ENCODE measurements at regions not wholly inside any gene's neighbourhood (a gene's known extent, or its start where the extent isn't known, plus 50 kb on each side); places are given as distances from the start of the nearest gene placed in this dataset.
"Not testable (repeated sequence)": the region's sequence is repeated elsewhere in the genome, so short reads cannot be mapped to it uniquely, and the experiment has no call there.

GRCh38 chr1:37197411-37197810 is 163.1 kb upstream of the GRIK3 start:
- no peaks in the 10 kb centered on the region for H4K20me1 ChIP-seq (ENCODE audit: insufficient read depth)

GRCh38 chr1:37214305-37214704 is 180.0 kb upstream of the GRIK3 start:
- H3K27ac ChIP-seq (ENCODE audit: low read depth in 2 of 2, low read length in 1 of 2); H3K4me3 ChIP-seq (ENCODE audit: low read depth in 2 of 2, low read length in 1 of 2); H3K79me2 ChIP-seq (ENCODE audit: insufficient read depth); H4K20me1 ChIP-seq (ENCODE audit: insufficient read depth); H3K9me2 ChIP-seq; CTCF ChIA-PET; H3K36me3 ChIP-seq (replicated peaks in 1 of 2; ENCODE audit: control insufficient read depth in 1 of 2, insufficient read depth in 2 of 2, low read length in 1 of 2); H3K27me3 ChIP-seq (ENCODE audit: insufficient read depth); POLR2A ChIA-PET; H3K9me3 ChIP-seq; H3K9ac ChIP-seq; H3K4me2 ChIP-seq; H2AFZ ChIP-seq (ENCODE audit: low read depth); H3K4me1 ChIP-seq (ENCODE audit: control insufficient read depth in 1 of 2, insufficient read depth in 2 of 2, low read depth in 1 of 2, low read length in 1 of 2); DNase-seq; H3F3A ChIP-seq (replicated peaks; ENCODE audit: insufficient read depth): not testable (repeated sequence)
- WGBS (ENCODE audit: low lambda C conversion rate): 20% methylated on average over 5 of the region's 5 CpGs

More at GRCh38 chr1:37197411-37197810, 163.1 kb upstream of the GRIK3 start:
- TF ChIP-seq MAX (IDR thresholded peaks at IDR 0.05; ENCODE audit: low read depth) (no peak), TAF1 (IDR thresholded peaks at IDR 0.05; ENCODE audit: borderline replicate concordance, low read depth, low read length) (no peak), PBX3 (IDR thresholded peaks at IDR 0.05) (no peak), FOXJ3 (CRISPR knock-in tag; IDR thresholded peaks at IDR 0.05) (no peak), SMC3 (IDR thresholded peaks at IDR 0.05; ENCODE audit: low read depth, low read length) (no peak), CHD2 (IDR thresholded peaks at IDR 0.05; ENCODE audit: low read length, partially characterized antibody) (no peak), ELF1 (IDR thresholded peaks at IDR 0.05) (no peak), MXI1 (IDR thresholded peaks at IDR 0.05; ENCODE audit: low read depth, low read length) (no peak), TEAD4 (IDR thresholded peaks at IDR 0.05; ENCODE audit: borderline replicate concordance, insufficient read depth) (no peak), SIN3A (IDR thresholded peaks at IDR 0.05; ENCODE audit: borderline replicate concordance, low read depth, low read length) (no peak), EZH2phosphoT487 (IDR thresholded peaks at IDR 0.05; ENCODE audit: borderline replicate concordance, low read depth) (no peak), JUND (IDR thresholded peaks at IDR 0.05) (no peak), ZBTB33 (IDR thresholded peaks at IDR 0.05; ENCODE audit: borderline replicate concordance, low read depth) (no peak), RXRA (IDR thresholded peaks at IDR 0.05; ENCODE audit: borderline replicate concordance, low read depth) (no peak), USF1 (IDR thresholded peaks at IDR 0.05; ENCODE audit: borderline replicate concordance, low read depth) (no peak), EP300 (IDR thresholded peaks at IDR 0.05; ENCODE audit: borderline replicate concordance in 1 of 2, low read depth in 1 of 2, low read length in 1 of 2) (no peak), FOXM1 (IDR thresholded peaks at IDR 0.05; ENCODE audit: low read depth) (no peak)
- H3K79me2 ChIP-seq (ENCODE audit: insufficient read depth): no peaks in the 10 kb centered on the region
- WGBS (ENCODE audit: low lambda C conversion rate): 6% methylated on average over 3 of the region's 3 CpGs
- H3K4me2 ChIP-seq: no peak overlapping the region
- no peak overlapping the region for H3K4me3 ChIP-seq (ENCODE audit: low read depth in 2 of 2, low read length in 1 of 2)
- H3K27me3 ChIP-seq (ENCODE audit: insufficient read depth): no peaks in the 10 kb centered on the region
- ChIA-PET CTCF (no interaction called here), POLR2A (no interaction called here)
- DNase-seq: no peak
- H2AFZ ChIP-seq (ENCODE audit: low read depth): no peak overlapping the region
- H3K4me1 ChIP-seq (ENCODE audit: control insufficient read depth in 1 of 2, insufficient read depth in 2 of 2, low read depth in 1 of 2, low read length in 1 of 2): no peaks in the 10 kb centered on the region
- H3K9me3 ChIP-seq: no peaks in the 10 kb centered on the region
- H3K27ac ChIP-seq (ENCODE audit: low read depth in 2 of 2, low read length in 1 of 2): no peak overlapping the region
- H3K9ac ChIP-seq: no peak overlapping the region
- H3K36me3 ChIP-seq (replicated peaks in 1 of 2; ENCODE audit: control insufficient read depth in 1 of 2, insufficient read depth in 2 of 2, low read length in 1 of 2): no peaks in the 10 kb centered on the region
- no peaks in the 10 kb centered on the region; the same call in 1 of the 2 replicates for H3K9me2 ChIP-seq
- no peaks in the 10 kb centered on the region for H3F3A ChIP-seq (replicated peaks; ENCODE audit: insufficient read depth)

Data from SK-N-SH (cell line).